OCI-LY3 (cell line): ENCODE measurements at regions not wholly inside any gene's neighbourhood (a gene's known extent, or its start where the extent isn't known, plus 50 kb on each side); places are given as distances from the start of the nearest gene placed in this dataset.

ENCODE experiments used
- CTCF ChIP-seq: fragments of 200-600, 300-600 bp; sonication (generic); IDR thresholded peaks from 2 replicates; pipeline ENCODE4 v1.5.1; 2014; ENCODE audit warnings: antibody characterized with exemption, low read length, low read depth
- EZH2phosphoT487 ChIP-seq: fragments of 200-600 bp; shearing (Covaris generic); IDR thresholded peaks from 2 replicates; pipeline ENCODE4 v1.6.1; 2018; ENCODE audit warnings: antibody characterized with exemption, mixed run types, low read depth

DNA sequence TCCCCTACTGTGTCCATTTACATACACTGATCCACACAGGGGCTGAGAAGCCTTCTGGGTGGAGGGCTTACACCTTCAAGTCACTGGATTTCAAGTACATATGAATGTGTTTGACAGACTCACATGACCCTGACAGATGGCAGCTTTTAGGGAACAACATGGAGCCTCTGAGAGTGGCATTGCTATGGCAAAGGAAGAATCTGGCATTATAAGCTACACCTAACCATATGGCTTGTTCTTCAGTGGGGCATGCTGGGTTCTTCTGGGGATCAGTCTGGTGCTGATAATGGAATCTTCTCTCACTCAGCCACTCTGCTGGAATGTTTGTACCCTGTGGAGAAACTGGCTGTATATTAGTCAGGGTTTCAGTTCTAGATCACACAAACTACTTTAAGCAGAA is 68.5 kb upstream of the PDE4B start:
- TF ChIP-seq CTCF (no peak), EZH2phosphoT487 (no peak)
